ENCODE measurements at regions not wholly inside any gene's neighbourhood (a gene's known extent, or its start where the extent isn't known, plus 50 kb on each side); places are given as distances from the start of the nearest gene placed in this dataset.
"Not testable (repeated sequence)": the region's sequence is repeated elsewhere in the genome, so short reads cannot be mapped to it uniquely, and the experiment has no call there.

DNA sequence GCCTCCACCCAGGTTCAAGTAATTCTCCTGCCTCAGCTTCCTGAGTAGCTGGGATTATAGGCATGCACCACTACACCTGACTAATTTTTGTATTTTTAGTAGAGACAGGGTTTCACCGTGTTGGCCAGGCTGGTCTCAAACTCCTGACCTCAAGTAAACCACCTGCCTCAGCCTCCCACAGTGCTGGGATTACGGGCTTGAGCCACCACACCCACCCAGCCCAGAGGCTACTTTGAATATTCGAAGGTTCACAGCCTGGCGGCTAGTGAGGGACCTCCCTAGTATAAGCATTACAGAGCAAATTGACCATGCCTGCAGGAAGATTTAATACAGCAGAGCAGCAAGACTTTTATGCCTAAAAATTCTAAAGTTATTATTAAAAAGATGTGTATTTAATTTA, 86.6 kb downstream of the SEPTIN7 start:
- H3K4me3 ChIP-seq (ENCODE audit: insufficient read depth, low read depth, low read length); H3K27ac ChIP-seq (ENCODE audit: insufficient read depth, low read length); POLR2A ChIA-PET (ENCODE audit: unreplicated experiment); H3K4me1 ChIP-seq (ENCODE audit: control insufficient read depth, insufficient read depth, low read length); H4K20me1 ChIP-seq (ENCODE audit: insufficient read depth, low read length); H3K9ac ChIP-seq (ENCODE audit: low read depth, low read length); H3K14ac ChIP-seq (replicated peaks; ENCODE audit: low read depth, low read length); intact Hi-C loops (cut with micrococcal nuclease); H2BK20ac ChIP-seq (ENCODE audit: low read depth, low read length); H4K8ac ChIP-seq (ENCODE audit: low read depth in 2 of 2, low read length in 2 of 2); H3K18ac ChIP-seq (ENCODE audit: low read depth, low read length); H3K79me1 ChIP-seq (ENCODE audit: low read depth in 1 of 2, low read length in 2 of 2); H3K23ac ChIP-seq (ENCODE audit: low read depth, low read length); H3K27me3 ChIP-seq (ENCODE audit: control insufficient read depth, insufficient read depth, low read length); H2BK120ac ChIP-seq (ENCODE audit: low read depth, low read length); H2AFZ ChIP-seq (replicated peaks; ENCODE audit: low read length, poor library complexity); H2BK5ac ChIP-seq (ENCODE audit: low read depth, low read length, poor library complexity, severe bottlenecking); H4K91ac ChIP-seq (ENCODE audit: insufficient read depth, low read depth, low read length); dilution Hi-C loops (cut with HindIII; ENCODE audit: low sequenced_read_pairs, unreplicated experiment); H3K56ac ChIP-seq (ENCODE audit: extremely low read depth, insufficient read depth, low read length); H2BK15ac ChIP-seq (ENCODE audit: low read depth, low read length); CTCF ChIA-PET; H3K9me1 ChIP-seq (ENCODE audit: insufficient read depth, low read length); H2AK5ac ChIP-seq (ENCODE audit: low read depth, low read length); H4K5ac ChIP-seq (ENCODE audit: low read depth, low read length); BruUV-seq (replicated peaks); H3K9me3 ChIP-seq (ENCODE audit: control insufficient read depth, insufficient read depth, low read length); in situ Hi-C loops (cut with MboI; ENCODE audit: low sequenced_read_pairs); H3K4me2 ChIP-seq (ENCODE audit: low read depth, low read length); H3K4ac ChIP-seq (ENCODE audit: low read depth, low read length); ATAC-seq (ENCODE audit: low read depth); DNase-seq; H2AK9ac ChIP-seq (replicated peaks; ENCODE audit: low read depth, low read length, poor library complexity): not testable (repeated sequence)
- no CpG with 5 or more reads among the region's 4 CpGs for WGBS, 2 experiments (ENCODE audit: extremely low coverage in 2 of 2, insufficient read length in 1 of 2)
- peaks cover 22% of the 10 kb centered on the region for H3K36me3 ChIP-seq (ENCODE audit: control insufficient read depth, insufficient read depth, low read length)
